DOHH2 (cell line): ENCODE measurements at regions not wholly inside any gene's neighbourhood (a gene's known extent, or its start where the extent isn't known, plus 50 kb on each side); places are given as distances from the start of the nearest gene placed in this dataset.

Experiments
- CTCF ChIP-seq: fragments of 200-600 bp; sonication (generic); IDR thresholded peaks from one replicate; pipeline ENCODE4 v1.5.1; 2014; ENCODE audit warnings: antibody characterized with exemption, mild to moderate bottlenecking, low read depth, low read length; ENCODE audit not compliant: poor library complexity, severe bottlenecking
- EZH2phosphoT487 ChIP-seq: fragments of 200-600 bp; sonication (generic); IDR thresholded peaks from 2 replicates; pipeline ENCODE4 v1.6.1; 2017; ENCODE audit warnings: borderline replicate concordance, mild to moderate bottlenecking, antibody characterized with exemption, low read length, moderate library complexity, mixed read lengths

- TF ChIP-seq CTCF (no peak), EZH2phosphoT487 (no peak)
Measured at GRCh38 chr3:117625174-117625573, 915.6 kb downstream of the TUSC7 start.
